H9 (cell line): ENCODE measurements at regions not wholly inside any gene's neighbourhood (a gene's known extent, or its start where the extent isn't known, plus 50 kb on each side); places are given as distances from the start of the nearest gene placed in this dataset.

Experiments used
- DNase-seq: peaks from one replicate; pipeline ENCODE4 v3.0.0-alpha.2; 2017
- H2AFZ ChIP-seq: one replicate; pipeline ENCODE4 v1.6.1; 2013; ENCODE audit warnings: mild to moderate bottlenecking, low read length, control low read depth, moderate library complexity
- H2AK5ac ChIP-seq: 2 replicates; pipeline ENCODE4 v1.6.1; 2013; ENCODE audit warnings: low read length, control low read depth, mixed read lengths; ENCODE audit not compliant: insufficient read length
- H2BK120ac ChIP-seq: one replicate; pipeline ENCODE4 v1.6.1; 2013; ENCODE audit warnings: low read depth, mild to moderate bottlenecking, low read length, control low read depth, inconsistent platforms; ENCODE audit not compliant: poor library complexity, severe bottlenecking
- H2BK12ac ChIP-seq: 2 replicates; pipeline ENCODE4 v1.6.1; 2013; ENCODE audit warnings: low read length, control low read depth, mixed read lengths, low read depth; ENCODE audit not compliant: insufficient read length
- H2BK15ac ChIP-seq: 2 replicates; pipeline ENCODE4 v1.6.1; 2013; ENCODE audit warnings: low read depth, low read length, control low read depth
- H2BK20ac ChIP-seq: one replicate; pipeline ENCODE4 v1.6.1; 2013; ENCODE audit warnings: low read depth, mild to moderate bottlenecking, low read length, control low read depth, inconsistent platforms; ENCODE audit not compliant: poor library complexity, severe bottlenecking
- H2BK5ac ChIP-seq: 2 replicates; pipeline ENCODE4 v1.6.1; 2013; ENCODE audit warnings: low read length, control low read depth, mixed read lengths; ENCODE audit not compliant: insufficient read length
- H3K14ac ChIP-seq: 2 replicates; pipeline ENCODE4 v1.6.1; 2013; ENCODE audit warnings: low read length, control low read depth; ENCODE audit not compliant: insufficient read depth
- H3K18ac ChIP-seq: 2 replicates; pipeline ENCODE4 v1.6.1; 2013; ENCODE audit warnings: low read depth, mild to moderate bottlenecking, mixed read lengths, low read length, control low read depth; ENCODE audit not compliant: insufficient read length
- H3K23ac ChIP-seq: 2 replicates; pipeline ENCODE4 v1.6.1; 2013; ENCODE audit warnings: low read length, control low read depth, mixed read lengths, low read depth; ENCODE audit not compliant: insufficient read length
- H3K23me2 ChIP-seq: 2 replicates; pipeline ENCODE4 v1.6.1; 2013; ENCODE audit warnings: low read depth, mild to moderate bottlenecking, mixed read lengths, low read length, control low read depth; ENCODE audit not compliant: insufficient read length, poor library complexity, severe bottlenecking
- H3K27ac ChIP-seq: 2 replicates; pipeline ENCODE4 v1.5.1; 2013; ENCODE audit warnings: low read length, control low read depth, mixed read lengths, low read depth; ENCODE audit not compliant: insufficient read length
- H3K27me3 ChIP-seq: 2 replicates; pipeline ENCODE4 v1.6.1; 2013; ENCODE audit warnings: low read length, control low read depth, inconsistent platforms; ENCODE audit not compliant: insufficient read depth
- H3K4ac ChIP-seq: 2 replicates; pipeline ENCODE4 v1.6.1; 2013; ENCODE audit warnings: low read depth, mild to moderate bottlenecking, control low read depth, inconsistent platforms, low read length, moderate library complexity
- H3K4me1 ChIP-seq: 2 replicates; pipeline ENCODE4 v1.6.1; 2013; ENCODE audit warnings: low read length, control low read depth, inconsistent platforms; ENCODE audit not compliant: insufficient read depth
- H3K4me2 ChIP-seq: 2 replicates; pipeline ENCODE4 v1.6.1; 2013; ENCODE audit warnings: low read length, control low read depth, mixed read lengths; ENCODE audit not compliant: insufficient read length, insufficient read depth
- H3K56ac ChIP-seq: 2 replicates; pipeline ENCODE4 v1.6.1; 2013; ENCODE audit warnings: low read depth, mild to moderate bottlenecking, mixed read lengths, low read length, control low read depth; ENCODE audit not compliant: insufficient read length
- H3K79me1 ChIP-seq: 2 replicates; pipeline ENCODE4 v1.6.1; 2013; ENCODE audit warnings: low read depth, mild to moderate bottlenecking, moderate library complexity, low read length, control low read depth, inconsistent platforms; ENCODE audit not compliant: insufficient read depth, poor library complexity, severe bottlenecking
- H3K79me2 ChIP-seq: 2 replicates; pipeline ENCODE4 v1.6.1; 2013; ENCODE audit warnings: low read length, control low read depth, inconsistent platforms; ENCODE audit not compliant: insufficient read depth
- H3K9ac ChIP-seq: 2 replicates; pipeline ENCODE4 v1.6.1; 2013; ENCODE audit warnings: low read length, control low read depth, mixed read lengths; ENCODE audit not compliant: insufficient read length; ENCODE audit errors: extremely low read depth
- H3K9me3 ChIP-seq: one replicate; pipeline ENCODE4 v1.6.1; 2013; ENCODE audit warnings: low read depth, low read length, inconsistent platforms; ENCODE audit not compliant: control insufficient read depth
- H3T11ph ChIP-seq: one replicate; pipeline ENCODE4 v1.6.1; 2013; ENCODE audit warnings: mild to moderate bottlenecking, low read length, control low read depth, inconsistent platforms
- H4K20me1 ChIP-seq: one replicate; pipeline ENCODE4 v1.6.1; 2013; ENCODE audit not compliant: control insufficient read depth, insufficient read length, insufficient read depth
- H4K5ac ChIP-seq: 2 replicates; pipeline ENCODE4 v1.6.1; 2013; ENCODE audit warnings: low read depth, mild to moderate bottlenecking, mixed read lengths, low read length, control low read depth; ENCODE audit not compliant: insufficient read length
- H4K8ac ChIP-seq: replicated peaks from 2 replicates; pipeline ENCODE4 v1.6.1; 2013; ENCODE audit warnings: low read length, control low read depth, mixed read lengths, low read depth; ENCODE audit not compliant: insufficient read length
- H4K91ac ChIP-seq: 2 replicates; pipeline ENCODE4 v1.6.1; 2013; ENCODE audit warnings: low read depth, mild to moderate bottlenecking, moderate library complexity, mixed read lengths, low read length, control low read depth; ENCODE audit not compliant: insufficient read length
- H3K27ac Mint-ChIP-seq, 3 experiments: 2 replicates in 2 of 3; 3 replicates in 1 of 3; pipeline ENCODE4 v1.8.0; 2020 to 2021; ENCODE audit warnings: mixed read lengths in 3 of 3, mild to moderate bottlenecking in 1 of 3, moderate library complexity in 1 of 3
- H3K27me3 Mint-ChIP-seq: 2 replicates; pipeline ENCODE4 v1.8.0; 2021; ENCODE audit warnings: low read depth, mild to moderate bottlenecking, moderate library complexity, mixed read lengths
- H3K36me3 Mint-ChIP-seq, 3 experiments: 2 replicates in 2 of 3; 3 replicates in 1 of 3; pipeline ENCODE4 v1.8.0; 2020 to 2021; ENCODE audit warnings: low read depth in 3 of 3, mixed read lengths in 3 of 3; ENCODE audit not compliant: insufficient read depth in 1 of 3
- H3K4me1 Mint-ChIP-seq, 2 experiments: 2 replicates each; pipeline ENCODE4 v1.8.0; 2020; ENCODE audit warnings: mixed read lengths in 2 of 2
- H3K4me3 Mint-ChIP-seq, 2 experiments: 2 replicates in 1 of 2; 3 replicates in 1 of 2; pipeline ENCODE4 v1.8.0; 2020 to 2021; ENCODE audit warnings: mild to moderate bottlenecking in 2 of 2, mixed read lengths in 2 of 2, moderate library complexity in 1 of 2
- H3K9me3 Mint-ChIP-seq, 2 experiments: 2 replicates in 1 of 2; 3 replicates in 1 of 2; pipeline ENCODE4 v1.8.0; 2020; ENCODE audit warnings: mild to moderate bottlenecking in 2 of 2, mixed read lengths in 2 of 2, moderate library complexity in 1 of 2
- CTCF ChIP-seq: fragments of 200-600 bp; sonication (generic); conservative IDR thresholded peaks from 3 replicates; pipeline ENCODE4 v1.8.0; 2021; ENCODE audit warnings: antibody characterized with exemption, mild to moderate bottlenecking
- WGBS: extraction: QIAGEN DNeasy Blood & Tissue Kit; methylation state at CpG from one replicate; pipeline ENCODE4 v1.1.7; 2013; ENCODE audit warnings: missing lambda C conversion rate, low lambda C conversion rate, mixed read lengths; ENCODE audit not compliant: insufficient read length; ENCODE audit errors: extremely low coverage; 5-methylcytosine and 5-hydroxymethylcytosine counted together

- no peak overlapping the region for H2BK20ac ChIP-seq
- H3K4me2 ChIP-seq = no peak overlapping the region
- no peaks in the 10 kb centered on the region for H3K79me2 ChIP-seq
- no peaks in the 10 kb centered on the region for H3K27me3 ChIP-seq
- H3K79me1 ChIP-seq = no peaks in the 10 kb centered on the region
- no peak overlapping the region for H2BK5ac ChIP-seq
- no peak overlapping the region for H3K14ac ChIP-seq
- H3K23ac ChIP-seq = no peak overlapping the region
- no peaks in the 10 kb centered on the region for H3K9me3 ChIP-seq
- H3K23me2 ChIP-seq = no peaks in the 10 kb centered on the region
- no peak overlapping the region for H3K27ac Mint-ChIP-seq
- H3K4me1 Mint-ChIP-seq = no peaks in the 10 kb centered on the region
- H3K4me1 ChIP-seq = no peaks in the 10 kb centered on the region
- no peak overlapping the region for H4K8ac ChIP-seq
- H4K91ac ChIP-seq = no peak overlapping the region
- peaks cover 3% of the 10 kb centered on the region for H3K27me3 Mint-ChIP-seq
- no peak overlapping the region for H3K9ac ChIP-seq
- H3K4ac ChIP-seq = no peak overlapping the region
- no CpG with 5 or more reads among the region's 5 CpGs for WGBS
- H2BK15ac ChIP-seq = no peak overlapping the region
- no peak for DNase-seq
- H2BK12ac ChIP-seq = no peak overlapping the region
- H3T11ph ChIP-seq = no peak overlapping the region
- H4K20me1 ChIP-seq = no peaks in the 10 kb centered on the region
- no peak overlapping the region for H3K18ac ChIP-seq
- TF ChIP-seq CTCF = no peak
- no peak overlapping the region for H4K5ac ChIP-seq
- no peak overlapping the region for H2BK120ac ChIP-seq
- no peak overlapping the region for H3K56ac ChIP-seq
- H2AK5ac ChIP-seq = no peak overlapping the region
- H3K27ac ChIP-seq = no peak overlapping the region
- H2AFZ ChIP-seq = no peak overlapping the region
- no peak overlapping the region for H3K4me3 Mint-ChIP-seq
- no peaks in the 10 kb centered on the region; a peak in 2 of 7 replicates for H3K36me3 Mint-ChIP-seq
- H3K9me3 Mint-ChIP-seq = no peaks in the 10 kb centered on the region; a peak in 1 of 5 replicates
Measured at GRCh38 chr20:60528141-60528540, 569.9 kb downstream of the CDH26 start.
